ENCODE measurements at regions not wholly inside any gene's neighbourhood (a gene's known extent, or its start where the extent isn't known, plus 50 kb on each side); places are given as distances from the start of the nearest gene placed in this dataset.

GRCh38 chr6:113076816-113077215 is 729.7 kb downstream of the RFPL4B start:
- intact Hi-C loops (cut with micrococcal nuclease): no loop called here

- intact Hi-C loops (cut with micrococcal nuclease): no loop called here
These were observed 730.7 kb downstream of the RFPL4B start for GRCh38 chr6:113077794-113078193.

- intact Hi-C loops (cut with micrococcal nuclease): no loop called here
These were observed 731.7 kb downstream of the RFPL4B start for GRCh38 chr6:113078791-113079190.

- intact Hi-C loops (cut with micrococcal nuclease): no loop called here
These were observed 735.6 kb downstream of the RFPL4B start for GRCh38 chr6:113082745-113083144.

- intact Hi-C loops (cut with micrococcal nuclease): no loop called here
These were observed 736.8 kb downstream of the RFPL4B start for GRCh38 chr6:113083947-113084346.

- intact Hi-C loops (cut with micrococcal nuclease): no loop called here
These were observed 741.9 kb downstream of the RFPL4B start for GRCh38 chr6:113089056-113089455.

GRCh38 chr6:113092795-113093194 is 745.7 kb downstream of the RFPL4B start:
- intact Hi-C loops (cut with micrococcal nuclease): no loop called here

GRCh38 chr6:113094779-113095178 is 747.6 kb downstream of the RFPL4B start:
- intact Hi-C loops (cut with micrococcal nuclease): no loop called here

GRCh38 chr6:113095841-113096240 is 748.7 kb downstream of the RFPL4B start:
- intact Hi-C loops (cut with micrococcal nuclease): no loop called here

GRCh38 chr6:113102761-113103160 is 754.4 kb upstream of the MARCKS start:
- intact Hi-C loops (cut with micrococcal nuclease): no loop called here

- intact Hi-C loops (cut with micrococcal nuclease): no loop called here
These were observed 753.3 kb upstream of the MARCKS start for GRCh38 chr6:113103634-113104361.

- intact Hi-C loops (cut with micrococcal nuclease): no loop called here
These were observed 752.6 kb upstream of the MARCKS start for GRCh38 chr6:113104541-113104940.

GRCh38 chr6:113104951-113105350 is 752.2 kb upstream of the MARCKS start:
- intact Hi-C loops (cut with micrococcal nuclease): no loop called here

GRCh38 chr6:113110211-113110610 is 746.9 kb upstream of the MARCKS start:
- intact Hi-C loops (cut with micrococcal nuclease): no loop called here

- intact Hi-C loops (cut with micrococcal nuclease): no loop called here
These were observed 745.6 kb upstream of the MARCKS start for GRCh38 chr6:113111550-113111949.

- intact Hi-C loops (cut with micrococcal nuclease): no loop called here
These were observed 745.1 kb upstream of the MARCKS start for GRCh38 chr6:113112086-113112485.

GRCh38 chr6:113115196-113115595 is 741.9 kb upstream of the MARCKS start:
- intact Hi-C loops (cut with micrococcal nuclease): no loop called here

- intact Hi-C loops (cut with micrococcal nuclease): no loop called here
These were observed 736.9 kb upstream of the MARCKS start for GRCh38 chr6:113120224-113120581.

GRCh38 chr6:113120582-113121285 is 736.4 kb upstream of the MARCKS start:
- intact Hi-C loops (cut with micrococcal nuclease): no loop called here

GRCh38 chr6:113121571-113121970 is 735.6 kb upstream of the MARCKS start:
- intact Hi-C loops (cut with micrococcal nuclease): no loop called here

GRCh38 chr6:113122060-113122459 is 735.1 kb upstream of the MARCKS start:
- intact Hi-C loops (cut with micrococcal nuclease): no loop called here

GRCh38 chr6:113125626-113126025 is 731.5 kb upstream of the MARCKS start:
- intact Hi-C loops (cut with micrococcal nuclease): no loop called here

- intact Hi-C loops (cut with micrococcal nuclease): no loop called here
These were observed 729.2 kb upstream of the MARCKS start for GRCh38 chr6:113127786-113128419.

Data from T-helper 1 cell treated with Interleukin-12 subunit alpha and Interleukin-12 subunit beta and Interleukin-4 antibody, amounts not matched to agents 30 ng/mL and 1 ng/mL, for 36 hours (primary cell).